ENCODE measurements at regions not wholly inside any gene's neighbourhood (a gene's known extent, or its start where the extent isn't known, plus 50 kb on each side); places are given as distances from the start of the nearest gene placed in this dataset.

- TF ChIP-seq CTCF (IDR thresholded peaks at IDR 0.05; ENCODE audit: poor library complexity) (no peak), EZH2 (IDR thresholded peaks at IDR 0.05; ENCODE audit: borderline replicate concordance) (no peak), EZH2phosphoT487 (IDR thresholded peaks at IDR 0.05; ENCODE audit: low read depth, severe bottlenecking, unreplicated experiment) (no peak)
Measured at GRCh38 chr21:40902299-40902698, 55.3 kb upstream of the DSCAM start.

Measured in hepatocyte (in vitro differentiated cells).